ENCODE measurements at regions not wholly inside any gene's neighbourhood (a gene's known extent, or its start where the extent isn't known, plus 50 kb on each side); places are given as distances from the start of the nearest gene placed in this dataset.
"Not testable (repeated sequence)": the region's sequence is repeated elsewhere in the genome, so short reads cannot be mapped to it uniquely, and the experiment has no call there.

DNA sequence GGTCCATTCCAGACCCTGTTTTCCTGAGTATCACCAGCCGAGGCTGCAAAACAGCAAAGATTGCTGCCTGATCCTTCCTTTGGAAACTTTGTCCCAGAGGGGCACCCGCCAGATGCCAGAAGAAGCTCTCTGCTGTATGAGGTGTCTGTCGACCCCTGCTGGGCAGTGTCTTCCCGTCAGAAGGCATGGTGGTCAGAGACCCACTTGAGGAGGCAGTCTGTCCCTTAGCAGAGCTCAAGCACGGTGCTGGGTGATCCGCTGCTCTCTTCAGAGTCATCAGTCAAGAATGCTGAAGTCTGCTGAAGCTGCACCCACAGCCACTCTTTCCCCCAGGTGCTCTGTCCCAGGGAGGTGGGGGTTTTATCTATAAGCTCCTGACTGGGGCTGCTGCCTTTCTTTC, 1121.2 kb downstream of the NSUN3 start:
- DNase-seq, result no peak

- no peak for DNase-seq
Measured at GRCh38 chr3:95189348-95189747, 1126.5 kb downstream of the NSUN3 start.

DNA sequence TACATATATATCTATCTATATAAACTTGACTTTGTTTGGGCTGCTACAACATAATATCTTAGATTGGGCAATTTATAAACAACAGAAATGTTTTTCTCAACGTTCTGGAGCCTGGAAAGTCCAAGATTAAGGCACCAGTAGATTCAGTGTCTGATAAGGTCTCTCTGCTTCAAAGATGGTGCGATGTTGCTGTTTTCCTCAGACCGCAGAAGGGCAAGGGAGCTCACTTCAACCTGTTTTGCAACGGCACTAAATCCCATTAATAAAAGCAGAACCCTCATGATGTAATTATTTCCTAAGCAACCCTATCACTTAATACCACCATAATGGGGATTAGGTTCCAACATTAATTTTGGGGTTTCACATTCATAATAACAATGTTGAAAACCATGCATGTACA, 1134.8 kb downstream of the NSUN3 start:
- no peak for DNase-seq

GRCh38 chr3:95200384-95200783, 1137.5 kb downstream of the NSUN3 start:
- DNase-seq, result no peak

GRCh38 chr3:95210878-95211277, 1148.0 kb downstream of the NSUN3 start:
- DNase-seq, result no peak

DNA sequence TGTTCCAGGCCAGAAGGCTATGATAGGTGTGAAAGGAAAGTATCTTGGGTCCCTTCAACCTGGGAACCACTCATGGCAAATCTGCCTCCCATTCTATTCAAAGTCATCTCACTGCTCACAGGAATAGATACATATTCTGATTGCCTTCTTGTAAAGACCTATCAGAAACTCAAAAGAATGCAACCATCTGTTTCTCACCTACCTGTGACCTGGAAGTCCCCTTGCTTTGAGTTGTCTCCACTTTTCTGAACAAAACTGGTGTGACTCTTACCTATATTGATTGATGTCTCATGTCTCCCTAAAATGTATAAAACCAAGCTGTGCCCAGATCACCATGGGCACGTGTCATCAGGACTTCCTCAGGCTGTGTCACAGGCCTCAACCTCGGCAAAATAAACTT, 1149.3 kb downstream of the NSUN3 start:
- DNase-seq, result no peak

GRCh38 chr3:95215437-95215957, 1152.6 kb downstream of the NSUN3 start:
- DNase-seq, result no peak

- no peak for DNase-seq
Measured at GRCh38 chr3:95217661-95218060, 1154.8 kb downstream of the NSUN3 start.

DNA sequence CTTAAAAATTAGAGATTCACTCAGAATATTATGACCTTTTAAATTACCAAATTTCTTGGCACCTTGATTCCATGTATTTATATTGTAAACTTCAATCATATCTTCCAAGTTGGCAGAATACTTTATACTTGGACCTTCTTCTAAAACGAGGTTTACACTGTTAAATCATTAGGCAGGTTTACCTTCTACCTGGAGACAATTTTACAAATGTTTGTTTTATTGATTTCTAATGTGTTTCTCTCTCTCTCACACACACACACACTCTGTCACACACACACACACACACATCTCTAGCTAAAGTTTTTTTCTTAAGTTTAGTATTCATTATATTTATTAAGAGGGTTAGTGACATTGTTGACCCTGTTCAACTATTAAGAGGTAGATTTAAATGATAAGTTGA, 1155.6 kb downstream of the NSUN3 start:
- no peak for DNase-seq

- no peak for DNase-seq
Measured at GRCh38 chr3:95226437-95226836, 1163.6 kb downstream of the NSUN3 start.

DNA sequence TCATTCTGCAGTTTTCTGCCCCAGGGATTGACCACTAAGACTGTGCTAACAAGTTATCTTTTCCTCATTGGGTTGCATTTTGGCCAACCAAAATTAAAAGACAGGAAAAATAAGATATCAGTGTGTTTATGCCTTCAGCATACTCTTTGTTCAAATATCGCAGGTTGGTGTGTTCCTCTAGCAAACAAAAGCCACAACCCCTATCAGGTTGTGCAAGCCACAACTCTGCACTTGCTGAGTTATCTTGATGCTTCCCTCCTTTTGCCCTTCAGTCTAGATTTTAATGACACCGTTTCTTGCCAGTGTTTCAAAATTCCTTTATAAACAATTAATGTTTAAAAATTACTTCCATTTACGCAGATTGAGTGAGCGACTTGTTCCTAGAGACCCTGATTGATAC, 1164.2 kb downstream of the NSUN3 start:
- no peak for DNase-seq

GRCh38 chr3:95228416-95228815, 1165.6 kb downstream of the NSUN3 start:
- DNase-seq, result no peak

DNA sequence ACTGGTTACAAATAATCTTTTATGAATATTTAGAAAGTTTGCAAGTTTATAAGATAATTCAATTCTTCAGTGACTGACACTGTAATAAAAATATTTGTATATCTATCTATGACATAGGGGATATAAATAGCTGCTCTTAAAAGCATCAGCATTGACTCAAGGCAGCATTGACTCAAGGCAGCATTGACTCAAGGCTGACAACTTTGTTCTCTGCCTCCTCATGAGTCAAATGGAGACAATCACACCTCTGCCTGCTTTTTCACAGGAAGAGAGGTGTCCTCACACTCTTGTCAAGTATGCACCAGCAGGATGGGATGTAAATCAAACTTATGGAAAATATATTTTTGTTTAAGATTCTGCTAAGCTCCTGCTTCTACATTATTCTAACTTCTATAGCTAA, 1173.1 kb downstream of the NSUN3 start:
- DNase-seq, result peak; percentile 10

DNA sequence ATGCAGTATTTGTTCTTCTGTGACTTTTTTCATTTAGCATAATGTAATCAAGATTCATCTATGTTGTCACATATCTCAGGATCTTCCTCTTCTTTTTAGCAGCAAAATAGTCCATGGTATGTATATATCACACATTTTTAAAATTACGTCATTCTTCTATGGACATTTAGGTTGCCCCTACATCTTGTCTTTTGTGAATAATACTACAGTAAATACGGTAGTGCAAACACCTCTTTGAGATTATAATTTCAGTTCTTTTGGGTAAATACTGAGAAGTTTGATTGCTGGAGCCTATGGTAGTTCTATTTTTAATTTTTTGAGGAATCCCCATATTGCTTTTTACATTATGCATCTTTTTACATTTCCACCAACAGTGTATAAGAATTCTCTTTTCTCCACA, 1174.9 kb downstream of the NSUN3 start:
- DNase-seq, result no peak

DNA sequence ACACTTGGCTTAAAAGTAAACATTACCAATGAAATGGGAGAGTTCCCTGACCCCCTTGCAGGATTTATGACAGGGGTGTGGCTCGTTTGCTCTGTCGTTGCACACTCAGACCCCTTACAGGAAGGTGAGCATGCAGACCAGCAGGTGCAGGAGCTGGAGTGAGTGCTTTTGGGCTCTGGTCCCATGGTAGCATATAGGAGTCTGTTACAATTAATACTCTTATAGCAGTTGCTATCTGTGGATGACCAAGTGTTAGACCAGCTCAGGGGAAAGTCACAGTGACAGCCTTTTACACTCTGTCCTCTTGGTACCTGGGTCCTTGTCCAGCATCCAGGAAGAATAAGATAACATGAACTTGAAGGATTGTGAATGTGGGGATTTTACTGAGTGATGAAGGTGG, 1177.5 kb downstream of the NSUN3 start:
- no peak for DNase-seq

- not testable (repeated sequence) for DNase-seq
Measured at GRCh38 chr3:95241256-95241655, 1178.4 kb downstream of the NSUN3 start.

DNA sequence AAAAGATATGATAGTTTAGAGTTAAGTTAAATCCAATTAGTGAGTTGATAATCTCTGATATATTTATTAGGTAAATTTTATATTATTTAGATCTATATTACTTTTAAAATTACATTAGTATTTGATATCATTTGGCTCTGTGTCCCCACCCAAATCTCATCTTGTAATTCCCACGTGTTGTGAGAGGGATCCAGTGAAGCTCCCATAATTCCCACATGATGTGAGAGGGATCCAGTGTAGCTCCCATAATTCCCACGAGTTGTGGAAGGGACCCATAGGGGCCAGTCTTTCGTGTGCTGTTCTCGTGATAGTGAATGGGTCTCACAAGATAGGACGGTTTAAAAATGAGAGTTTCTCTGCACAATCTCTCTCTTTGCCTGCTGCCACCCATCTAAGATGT, 1183.6 kb downstream of the NSUN3 start:
- no peak for DNase-seq

GRCh38 chr3:95254061-95254460, 1191.2 kb downstream of the NSUN3 start:
- DNase-seq, result no peak

- DNase-seq, result no peak
Measured at GRCh38 chr3:95254758-95255157, 1191.9 kb downstream of the NSUN3 start.

GRCh38 chr3:95265129-95265528, 1202.3 kb downstream of the NSUN3 start:
- DNase-seq, result no peak

- DNase-seq, result no peak
Measured at GRCh38 chr3:95271395-95271794, 1208.5 kb downstream of the NSUN3 start.

GRCh38 chr3:95272166-95272565, 1209.3 kb downstream of the NSUN3 start:
- DNase-seq, result no peak

DNA sequence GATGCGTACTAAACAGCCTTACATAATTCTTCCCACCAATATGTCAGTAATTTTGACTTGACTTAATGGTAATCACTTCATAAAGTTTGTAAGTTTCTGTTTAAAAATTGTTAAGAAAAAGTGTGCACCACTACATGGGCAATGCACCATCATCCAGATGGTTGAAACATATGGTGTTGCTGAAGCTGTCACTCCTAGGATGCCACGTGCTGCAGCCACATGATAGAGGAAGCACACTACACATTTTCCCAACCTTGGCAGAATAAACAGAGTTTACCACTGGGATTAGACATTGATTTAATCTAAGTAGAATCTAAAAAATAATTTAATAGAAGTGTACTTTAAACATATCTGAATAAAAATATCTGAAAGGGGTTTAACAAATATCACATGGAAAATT, 1209.9 kb downstream of the NSUN3 start:
- no peak for DNase-seq

- no peak for DNase-seq
Measured at GRCh38 chr3:95277613-95278012, 1214.8 kb downstream of the NSUN3 start.

DNA sequence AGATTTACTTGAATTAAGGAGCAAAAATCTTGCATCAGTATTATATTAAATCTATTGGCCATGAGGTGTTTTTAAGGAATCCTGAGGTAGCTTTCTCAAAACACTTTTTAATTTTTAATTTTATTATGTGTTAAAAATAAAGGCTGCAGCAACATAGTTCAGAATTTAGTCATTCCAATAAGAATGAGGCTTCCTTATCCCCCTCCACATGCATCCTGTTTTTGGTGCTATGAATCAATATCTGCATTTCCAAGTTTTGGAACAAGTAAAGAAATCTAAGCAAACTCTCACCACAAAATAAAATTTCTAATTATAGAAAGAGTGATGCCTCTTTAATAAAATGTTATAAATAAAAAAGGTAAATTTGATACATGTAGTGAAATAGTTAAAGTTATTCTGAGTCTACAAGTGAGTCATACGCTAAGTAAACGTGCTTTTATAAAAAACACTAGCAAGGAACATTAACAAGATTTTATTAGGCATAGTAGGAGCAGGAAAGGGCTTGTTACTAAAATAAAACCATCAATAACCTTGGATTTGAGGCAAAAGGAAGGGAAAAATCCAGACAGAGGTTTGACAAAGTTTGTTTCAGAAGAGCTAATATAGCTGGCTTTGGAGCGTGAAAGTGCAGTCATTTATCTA, 1218.0 kb downstream of the NSUN3 start:
- DNase-seq, result no peak

Measured in occipital lobe (tissue), 1 donor.